ENCODE measurements at regions not wholly inside any gene's neighbourhood (a gene's known extent, or its start where the extent isn't known, plus 50 kb on each side); places are given as distances from the start of the nearest gene placed in this dataset.
"Not testable (repeated sequence)": the region's sequence is repeated elsewhere in the genome, so short reads cannot be mapped to it uniquely, and the experiment has no call there.

- Mint-ChIP-seq H3K4me3 (no peak overlapping the region), H3K36me3 (ENCODE audit: low read depth) (no peaks in the 10 kb centered on the region), H3K9me3 (no peaks in the 10 kb centered on the region), H3K27me3 (ENCODE audit: low read depth) (no peaks in the 10 kb centered on the region), H3K27ac (no peak overlapping the region), H3K4me1 (no peaks in the 10 kb centered on the region)
- no peak for TF ChIP-seq CTCF (IDR thresholded peaks at IDR 0.05; ENCODE audit: unreplicated experiment in 3 of 3)
These were observed 445.8 kb upstream of the ADGRB3 start for GRCh38 chr6:68189217-68189815.

GRCh38 chr6:68186870-68187269, 448.2 kb upstream of the ADGRB3 start:
- Mint-ChIP-seq H3K27me3 (ENCODE audit: low read depth) (no peaks in the 10 kb centered on the region), H3K27ac (no peak overlapping the region), H3K4me3 (no peak overlapping the region), H3K9me3 (no peaks in the 10 kb centered on the region), H3K36me3 (ENCODE audit: low read depth) (no peaks in the 10 kb centered on the region), H3K4me1 (no peaks in the 10 kb centered on the region)
- no peak for TF ChIP-seq CTCF (IDR thresholded peaks at IDR 0.05; ENCODE audit: unreplicated experiment in 3 of 3)

GRCh38 chr6:68182386-68182785, 452.7 kb upstream of the ADGRB3 start:
- Mint-ChIP-seq H3K27me3 (ENCODE audit: low read depth) (no peaks in the 10 kb centered on the region), H3K9me3 (no peaks in the 10 kb centered on the region), H3K4me3 (no peak overlapping the region), H3K36me3 (ENCODE audit: low read depth) (no peaks in the 10 kb centered on the region), H3K4me1 (no peaks in the 10 kb centered on the region), H3K27ac (no peak overlapping the region)
- TF ChIP-seq CTCF (IDR thresholded peaks at IDR 0.05; ENCODE audit: unreplicated experiment in 3 of 3): no peak

- not testable (repeated sequence) for H3K27me3 Mint-ChIP-seq (ENCODE audit: low read depth); H3K9me3 Mint-ChIP-seq; H3K4me3 Mint-ChIP-seq; H3K4me1 Mint-ChIP-seq; H3K27ac Mint-ChIP-seq; H3K36me3 Mint-ChIP-seq (ENCODE audit: low read depth)
These were observed 454.1 kb upstream of the ADGRB3 start for GRCh38 chr6:68181027-68181426.

GRCh38 chr6:68173616-68174015, 461.5 kb upstream of the ADGRB3 start:
- H3K27ac Mint-ChIP-seq: no peak overlapping the region
- no peak overlapping the region for H3K4me3 Mint-ChIP-seq
- peaks cover 3% of the 10 kb centered on the region for H3K4me1 Mint-ChIP-seq
- no peaks in the 10 kb centered on the region for H3K27me3 Mint-ChIP-seq (ENCODE audit: low read depth)
- no peak for TF ChIP-seq CTCF (IDR thresholded peaks at IDR 0.05; ENCODE audit: unreplicated experiment in 3 of 3)
- H3K9me3 Mint-ChIP-seq: no peaks in the 10 kb centered on the region
- no peaks in the 10 kb centered on the region for H3K36me3 Mint-ChIP-seq (ENCODE audit: low read depth)

- Mint-ChIP-seq H3K27ac (no peak overlapping the region), H3K36me3 (ENCODE audit: low read depth) (no peaks in the 10 kb centered on the region), H3K27me3 (ENCODE audit: low read depth) (no peaks in the 10 kb centered on the region), H3K4me3 (no peak overlapping the region), H3K9me3 (no peaks in the 10 kb centered on the region), H3K4me1 (peaks cover 3% of the 10 kb centered on the region)
- no peak for TF ChIP-seq CTCF (IDR thresholded peaks at IDR 0.05; ENCODE audit: unreplicated experiment in 3 of 3)
These were observed 465.2 kb upstream of the ADGRB3 start for GRCh38 chr6:68169922-68170321.

All from nephron (organoid).